ENCODE measurements at regions not wholly inside any gene's neighbourhood (a gene's known extent, or its start where the extent isn't known, plus 50 kb on each side); places are given as distances from the start of the nearest gene placed in this dataset.

GRCh38 chr15:47551079-47551478 is 166.2 kb upstream of the SEMA6D start:
- H3K9ac ChIP-seq (ENCODE audit: low read depth, low read length): no peak overlapping the region
- H3K36me3 ChIP-seq (ENCODE audit: control insufficient read depth, insufficient read depth, low read length): no peaks in the 10 kb centered on the region
- no peaks in the 10 kb centered on the region for H3K4me1 ChIP-seq (ENCODE audit: control insufficient read depth, insufficient read depth, low read length)
- H3K27ac ChIP-seq (ENCODE audit: low read depth, low read length): no peak overlapping the region
- no peaks in the 10 kb centered on the region for H3K9me3 ChIP-seq (ENCODE audit: control insufficient read depth, insufficient read depth, low read length)
- H3K4me3 ChIP-seq (ENCODE audit: low read depth, low read length): no peak overlapping the region
- H3K27me3 ChIP-seq (ENCODE audit: control insufficient read depth, insufficient read depth, low read length): no peaks in the 10 kb centered on the region

- H3K36me3 ChIP-seq (ENCODE audit: control insufficient read depth, insufficient read depth, low read length): no peaks in the 10 kb centered on the region
- H3K27ac ChIP-seq (ENCODE audit: low read depth, low read length): no peak overlapping the region
- no peak overlapping the region for H3K9ac ChIP-seq (ENCODE audit: low read depth, low read length)
- H3K4me3 ChIP-seq (ENCODE audit: low read depth, low read length): no peak overlapping the region
- H3K27me3 ChIP-seq (ENCODE audit: control insufficient read depth, insufficient read depth, low read length): no peaks in the 10 kb centered on the region
- no peaks in the 10 kb centered on the region for H3K9me3 ChIP-seq (ENCODE audit: control insufficient read depth, insufficient read depth, low read length)
- H3K4me1 ChIP-seq (ENCODE audit: control insufficient read depth, insufficient read depth, low read length): no peaks in the 10 kb centered on the region
These were observed 165.8 kb upstream of the SEMA6D start for GRCh38 chr15:47551546-47551945.

DNA sequence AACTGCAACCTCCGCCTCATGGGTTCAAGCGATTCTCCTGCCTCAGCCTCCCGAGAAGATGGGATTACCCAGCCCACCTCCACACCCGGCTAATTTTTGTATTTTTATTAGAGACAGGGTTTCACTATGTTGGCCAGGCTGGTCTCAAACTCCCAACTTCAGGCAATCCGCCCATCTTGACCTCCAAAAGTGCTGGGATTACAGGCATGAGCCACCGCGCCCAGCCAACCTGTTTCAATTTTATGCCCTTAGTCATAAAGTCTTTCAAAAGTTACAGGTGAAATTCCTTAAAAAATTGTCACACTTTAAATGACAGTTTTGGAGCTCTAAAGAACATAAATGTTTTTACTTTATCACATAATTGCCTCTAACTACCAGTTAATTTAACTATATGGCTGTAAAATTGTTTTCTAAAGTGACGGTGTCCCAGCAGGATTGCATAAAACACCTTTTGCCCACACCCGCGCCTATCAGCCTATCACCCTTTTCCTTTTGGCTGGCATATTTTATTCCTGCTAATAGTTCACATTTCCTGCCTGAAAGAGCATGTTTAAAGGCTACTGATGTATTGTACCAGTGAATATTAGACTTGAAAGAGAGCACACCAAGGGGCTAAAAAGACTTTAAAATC is 164.2 kb upstream of the SEMA6D start:
- Histone ChIP-seq H3K27me3 (ENCODE audit: control insufficient read depth, insufficient read depth, low read length) (no peaks in the 10 kb centered on the region), H3K9me3 (ENCODE audit: control insufficient read depth, insufficient read depth, low read length) (no peaks in the 10 kb centered on the region)

GRCh38 chr15:47553947-47554346 is 163.4 kb upstream of the SEMA6D start:
- H3K9me3 ChIP-seq (ENCODE audit: control insufficient read depth, insufficient read depth, low read length): no peaks in the 10 kb centered on the region
- H3K9ac ChIP-seq (ENCODE audit: low read depth, low read length): no peak overlapping the region
- no peaks in the 10 kb centered on the region for H3K36me3 ChIP-seq (ENCODE audit: control insufficient read depth, insufficient read depth, low read length)
- H3K27ac ChIP-seq (ENCODE audit: low read depth, low read length): no peak overlapping the region
- no peak overlapping the region for H3K4me3 ChIP-seq (ENCODE audit: low read depth, low read length)
- H3K4me1 ChIP-seq (ENCODE audit: control insufficient read depth, insufficient read depth, low read length): no peaks in the 10 kb centered on the region
- H3K27me3 ChIP-seq (ENCODE audit: control insufficient read depth, insufficient read depth, low read length): no peaks in the 10 kb centered on the region

More for the DNA sequence above, 164.2 kb upstream of the SEMA6D start:
- H3K9ac ChIP-seq (ENCODE audit: low read depth, low read length): no peak overlapping the region
- H3K4me1 ChIP-seq (ENCODE audit: control insufficient read depth, insufficient read depth, low read length): no peaks in the 10 kb centered on the region
- H3K36me3 ChIP-seq (ENCODE audit: control insufficient read depth, insufficient read depth, low read length): no peaks in the 10 kb centered on the region
- H3K27ac ChIP-seq (ENCODE audit: low read depth, low read length): no peak overlapping the region
- no peak overlapping the region for H3K4me3 ChIP-seq (ENCODE audit: low read depth, low read length)

GRCh38 chr15:47561102-47561501 is 156.2 kb upstream of the SEMA6D start:
- H3K27ac ChIP-seq (ENCODE audit: low read depth, low read length): no peak overlapping the region
- H3K27me3 ChIP-seq (ENCODE audit: control insufficient read depth, insufficient read depth, low read length): no peaks in the 10 kb centered on the region
- no peak overlapping the region for H3K4me3 ChIP-seq (ENCODE audit: low read depth, low read length)
- no peak overlapping the region for H3K9ac ChIP-seq (ENCODE audit: low read depth, low read length)
- H3K9me3 ChIP-seq (ENCODE audit: control insufficient read depth, insufficient read depth, low read length): no peaks in the 10 kb centered on the region; the same call in 1 of the 2 replicates
- no peaks in the 10 kb centered on the region for H3K36me3 ChIP-seq (ENCODE audit: control insufficient read depth, insufficient read depth, low read length)
- H3K4me1 ChIP-seq (ENCODE audit: control insufficient read depth, insufficient read depth, low read length): no peaks in the 10 kb centered on the region

- no peaks in the 10 kb centered on the region for H3K4me1 ChIP-seq (ENCODE audit: control insufficient read depth, insufficient read depth, low read length)
- no peaks in the 10 kb centered on the region; the same call in 1 of the 2 replicates for H3K9me3 ChIP-seq (ENCODE audit: control insufficient read depth, insufficient read depth, low read length)
- H3K4me3 ChIP-seq (ENCODE audit: low read depth, low read length): no peak overlapping the region
- H3K9ac ChIP-seq (ENCODE audit: low read depth, low read length): no peak overlapping the region
- H3K27me3 ChIP-seq (ENCODE audit: control insufficient read depth, insufficient read depth, low read length): no peaks in the 10 kb centered on the region
- H3K27ac ChIP-seq (ENCODE audit: low read depth, low read length): no peak overlapping the region
- no peaks in the 10 kb centered on the region for H3K36me3 ChIP-seq (ENCODE audit: control insufficient read depth, insufficient read depth, low read length)
These were observed 151.4 kb upstream of the SEMA6D start for GRCh38 chr15:47565949-47566348.

- Histone ChIP-seq H3K27ac (ENCODE audit: low read depth, low read length) (no peak overlapping the region), H3K9ac (ENCODE audit: low read depth, low read length) (no peak overlapping the region), H3K36me3 (ENCODE audit: control insufficient read depth, insufficient read depth, low read length) (no peaks in the 10 kb centered on the region), H3K4me1 (ENCODE audit: control insufficient read depth, insufficient read depth, low read length) (no peaks in the 10 kb centered on the region), H3K4me3 (ENCODE audit: low read depth, low read length) (no peak overlapping the region), H3K27me3 (ENCODE audit: control insufficient read depth, insufficient read depth, low read length) (no peaks in the 10 kb centered on the region), H3K9me3 (ENCODE audit: control insufficient read depth, insufficient read depth, low read length) (no peaks in the 10 kb centered on the region)
These were observed 150.7 kb upstream of the SEMA6D start for GRCh38 chr15:47566610-47567009.

GRCh38 chr15:47568030-47568429 is 149.3 kb upstream of the SEMA6D start:
- H3K4me3 ChIP-seq (ENCODE audit: low read depth, low read length): no peak overlapping the region
- no peak overlapping the region for H3K27ac ChIP-seq (ENCODE audit: low read depth, low read length)
- H3K27me3 ChIP-seq (ENCODE audit: control insufficient read depth, insufficient read depth, low read length): no peaks in the 10 kb centered on the region
- H3K9me3 ChIP-seq (ENCODE audit: control insufficient read depth, insufficient read depth, low read length): no peaks in the 10 kb centered on the region
- H3K4me1 ChIP-seq (ENCODE audit: control insufficient read depth, insufficient read depth, low read length): no peaks in the 10 kb centered on the region
- no peak overlapping the region for H3K9ac ChIP-seq (ENCODE audit: low read depth, low read length)
- no peaks in the 10 kb centered on the region for H3K36me3 ChIP-seq (ENCODE audit: control insufficient read depth, insufficient read depth, low read length)

GRCh38 chr15:47570044-47570443 is 147.3 kb upstream of the SEMA6D start:
- H3K27ac ChIP-seq (ENCODE audit: low read depth, low read length): no peak overlapping the region
- H3K4me1 ChIP-seq (ENCODE audit: control insufficient read depth, insufficient read depth, low read length): no peaks in the 10 kb centered on the region
- no peaks in the 10 kb centered on the region for H3K9me3 ChIP-seq (ENCODE audit: control insufficient read depth, insufficient read depth, low read length)
- H3K36me3 ChIP-seq (ENCODE audit: control insufficient read depth, insufficient read depth, low read length): no peaks in the 10 kb centered on the region
- H3K9ac ChIP-seq (ENCODE audit: low read depth, low read length): no peak overlapping the region
- H3K4me3 ChIP-seq (ENCODE audit: low read depth, low read length): no peak overlapping the region
- no peaks in the 10 kb centered on the region for H3K27me3 ChIP-seq (ENCODE audit: control insufficient read depth, insufficient read depth, low read length)

DNA sequence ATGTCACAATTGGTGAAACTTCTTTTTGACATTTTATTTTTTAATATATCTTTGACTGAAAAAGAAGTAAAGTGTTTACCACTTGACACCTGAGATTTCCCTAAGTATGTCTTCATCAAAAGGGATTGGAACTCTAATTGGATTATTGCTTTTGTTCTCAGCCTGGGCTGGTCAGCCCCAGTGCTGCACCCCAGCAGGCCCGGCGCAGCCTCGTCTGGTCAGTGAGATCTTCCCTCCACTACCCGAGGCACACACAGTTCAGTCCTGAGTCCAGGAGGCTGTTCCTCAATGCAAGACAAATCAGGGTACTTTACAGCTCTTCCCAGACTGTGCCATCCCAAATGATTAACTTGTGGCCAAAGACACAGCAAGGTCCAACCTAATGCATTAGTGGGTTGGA is 146.9 kb upstream of the SEMA6D start:
- H3K9me3 ChIP-seq (ENCODE audit: control insufficient read depth, insufficient read depth, low read length): no peaks in the 10 kb centered on the region
- H3K27ac ChIP-seq (ENCODE audit: low read depth, low read length): no peak overlapping the region
- H3K9ac ChIP-seq (ENCODE audit: low read depth, low read length): no peak overlapping the region
- no peaks in the 10 kb centered on the region for H3K4me1 ChIP-seq (ENCODE audit: control insufficient read depth, insufficient read depth, low read length)
- H3K27me3 ChIP-seq (ENCODE audit: control insufficient read depth, insufficient read depth, low read length): no peaks in the 10 kb centered on the region
- no peak overlapping the region for H3K4me3 ChIP-seq (ENCODE audit: low read depth, low read length)
- no peaks in the 10 kb centered on the region for H3K36me3 ChIP-seq (ENCODE audit: control insufficient read depth, insufficient read depth, low read length)

DNA sequence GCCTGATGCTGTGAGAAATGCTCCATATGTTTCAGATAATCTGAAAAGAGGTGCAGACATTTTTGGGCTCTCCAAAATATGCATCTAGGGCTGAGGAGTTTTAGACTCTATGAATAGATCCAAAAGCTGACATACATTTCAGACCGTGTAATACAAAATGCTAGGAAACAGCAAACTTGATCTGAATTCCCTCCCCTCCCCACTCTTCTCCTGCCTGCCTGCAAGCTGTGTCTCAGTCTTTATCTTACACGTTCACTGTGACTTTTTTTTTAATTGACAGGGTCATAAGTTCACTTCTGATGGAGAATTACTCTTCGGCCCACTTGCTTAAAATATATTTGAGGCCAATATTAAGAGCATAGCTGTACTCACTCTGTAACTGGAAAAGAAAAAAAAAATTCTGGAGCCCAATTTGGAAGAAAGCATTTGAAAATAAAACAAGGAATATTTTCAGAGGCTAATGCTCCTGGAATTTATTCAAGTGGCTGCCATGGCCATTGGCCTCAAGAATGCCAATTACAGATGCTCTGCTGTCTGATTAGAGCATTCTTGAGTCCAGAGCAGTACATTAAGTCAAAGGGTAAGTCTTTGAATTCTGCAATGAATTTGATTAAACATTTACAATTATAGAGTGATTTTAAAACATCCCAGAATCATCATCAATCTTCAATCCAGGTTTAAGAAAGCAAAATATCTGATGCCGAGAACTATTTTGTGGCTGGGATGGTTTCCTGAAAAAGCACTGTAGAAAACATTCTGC is 146.2 kb upstream of the SEMA6D start:
- Histone ChIP-seq H3K4me1 (ENCODE audit: control insufficient read depth, insufficient read depth, low read length) (no peaks in the 10 kb centered on the region), H3K36me3 (ENCODE audit: control insufficient read depth, insufficient read depth, low read length) (no peaks in the 10 kb centered on the region), H3K4me3 (ENCODE audit: low read depth, low read length) (no peak overlapping the region)

More for the DNA sequence above, 146.2 kb upstream of the SEMA6D start:
- Histone ChIP-seq H3K9me3 (ENCODE audit: control insufficient read depth, insufficient read depth, low read length) (no peaks in the 10 kb centered on the region), H3K27ac (ENCODE audit: low read depth, low read length) (no peak overlapping the region), H3K27me3 (ENCODE audit: control insufficient read depth, insufficient read depth, low read length) (no peaks in the 10 kb centered on the region), H3K9ac (ENCODE audit: low read depth, low read length) (no peak overlapping the region)
